HCT116 (cell line): ENCODE measurements at regions not wholly inside any gene's neighbourhood (a gene's known extent, or its start where the extent isn't known, plus 50 kb on each side); places are given as distances from the start of the nearest gene placed in this dataset.

Experiments used
- EZH2 ChIP-seq: fragments of 200-600 bp; sonication (generic); IDR thresholded peaks from 2 replicates; pipeline ENCODE4 v1.6.1; 2017; ENCODE audit warnings: antibody characterized with exemption, mixed run types
- EZH2phosphoT487 ChIP-seq: fragments of 200-600 bp; IDR thresholded peaks from 2 replicates; pipeline ENCODE4 v1.6.1; 2018; ENCODE audit warnings: antibody characterized with exemption, borderline replicate concordance
- YY1 ChIP-seq: IDR thresholded peaks from 2 replicates; pipeline ENCODE4 v1.6.1; 2011; ENCODE audit warnings: low read length, low read depth, moderate library complexity, mild to moderate bottlenecking; ENCODE audit not compliant: insufficient replicate concordance; ENCODE audit errors: extremely low read depth
- TF ChIP-seq, protein P1 (sequence below), 3 experiments: fragments of 200-600 bp in 1 of 3; sonication (generic) in 1 of 3; IDR thresholded peaks in 2 of 3; conservative IDR thresholded peaks in 1 of 3; 2 replicates each; pipeline ENCODE4 v1.5.1; 2012 to 2017; ENCODE audit warnings: low read depth in 2 of 3, low read length in 2 of 3, antibody characterized with exemption in 1 of 3, borderline replicate concordance in 1 of 3, control low read depth in 1 of 3, mild to moderate bottlenecking in 1 of 3, mixed read lengths in 1 of 3, mixed run types in 1 of 3, moderate library complexity in 1 of 3; ENCODE audit not compliant: insufficient read depth in 1 of 3
- TF ChIP-seq, protein P2 (sequence below): IDR thresholded peaks from 2 replicates; pipeline ENCODE4 v1.6.1; 2012; ENCODE audit warnings: low read depth

DNA sequence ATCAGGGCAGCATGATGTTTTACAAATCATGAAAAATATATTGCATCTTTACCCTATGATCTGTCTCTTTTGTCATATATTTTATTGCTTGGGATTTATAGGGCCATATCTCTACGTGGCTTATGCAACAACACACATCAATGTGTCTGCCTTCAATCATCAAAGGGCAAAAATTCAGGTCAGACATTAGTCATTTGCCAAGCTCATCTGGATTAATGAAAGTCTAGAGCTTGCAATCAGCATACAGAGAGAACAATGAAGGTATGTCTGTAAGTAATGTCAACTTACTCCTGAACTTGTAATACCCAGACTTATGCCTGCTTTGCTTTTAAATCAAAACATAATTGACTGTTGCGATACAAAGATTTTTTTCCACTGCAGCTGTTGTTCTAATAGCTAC lies 282.7 kb downstream of the HAO1 start:
- TF ChIP-seq YY1 (no peak), EZH2 (no peak), EZH2phosphoT487 (no peak)
- TF ChIP-seq, protein P1, sequence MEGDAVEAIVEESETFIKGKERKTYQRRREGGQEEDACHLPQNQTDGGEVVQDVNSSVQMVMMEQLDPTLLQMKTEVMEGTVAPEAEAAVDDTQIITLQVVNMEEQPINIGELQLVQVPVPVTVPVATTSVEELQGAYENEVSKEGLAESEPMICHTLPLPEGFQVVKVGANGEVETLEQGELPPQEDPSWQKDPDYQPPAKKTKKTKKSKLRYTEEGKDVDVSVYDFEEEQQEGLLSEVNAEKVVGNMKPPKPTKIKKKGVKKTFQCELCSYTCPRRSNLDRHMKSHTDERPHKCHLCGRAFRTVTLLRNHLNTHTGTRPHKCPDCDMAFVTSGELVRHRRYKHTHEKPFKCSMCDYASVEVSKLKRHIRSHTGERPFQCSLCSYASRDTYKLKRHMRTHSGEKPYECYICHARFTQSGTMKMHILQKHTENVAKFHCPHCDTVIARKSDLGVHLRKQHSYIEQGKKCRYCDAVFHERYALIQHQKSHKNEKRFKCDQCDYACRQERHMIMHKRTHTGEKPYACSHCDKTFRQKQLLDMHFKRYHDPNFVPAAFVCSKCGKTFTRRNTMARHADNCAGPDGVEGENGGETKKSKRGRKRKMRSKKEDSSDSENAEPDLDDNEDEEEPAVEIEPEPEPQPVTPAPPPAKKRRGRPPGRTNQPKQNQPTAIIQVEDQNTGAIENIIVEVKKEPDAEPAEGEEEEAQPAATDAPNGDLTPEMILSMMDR (IDR thresholded peaks at IDR 0.05 in 2 of 3, conservative IDR thresholded peaks at IDR 0.05 in 1 of 3; ENCODE audit: borderline replicate concordance in 1 of 3, insufficient read depth in 1 of 3, low read depth in 2 of 3, low read length in 2 of 3) = no peak
- TF ChIP-seq, protein P2, sequence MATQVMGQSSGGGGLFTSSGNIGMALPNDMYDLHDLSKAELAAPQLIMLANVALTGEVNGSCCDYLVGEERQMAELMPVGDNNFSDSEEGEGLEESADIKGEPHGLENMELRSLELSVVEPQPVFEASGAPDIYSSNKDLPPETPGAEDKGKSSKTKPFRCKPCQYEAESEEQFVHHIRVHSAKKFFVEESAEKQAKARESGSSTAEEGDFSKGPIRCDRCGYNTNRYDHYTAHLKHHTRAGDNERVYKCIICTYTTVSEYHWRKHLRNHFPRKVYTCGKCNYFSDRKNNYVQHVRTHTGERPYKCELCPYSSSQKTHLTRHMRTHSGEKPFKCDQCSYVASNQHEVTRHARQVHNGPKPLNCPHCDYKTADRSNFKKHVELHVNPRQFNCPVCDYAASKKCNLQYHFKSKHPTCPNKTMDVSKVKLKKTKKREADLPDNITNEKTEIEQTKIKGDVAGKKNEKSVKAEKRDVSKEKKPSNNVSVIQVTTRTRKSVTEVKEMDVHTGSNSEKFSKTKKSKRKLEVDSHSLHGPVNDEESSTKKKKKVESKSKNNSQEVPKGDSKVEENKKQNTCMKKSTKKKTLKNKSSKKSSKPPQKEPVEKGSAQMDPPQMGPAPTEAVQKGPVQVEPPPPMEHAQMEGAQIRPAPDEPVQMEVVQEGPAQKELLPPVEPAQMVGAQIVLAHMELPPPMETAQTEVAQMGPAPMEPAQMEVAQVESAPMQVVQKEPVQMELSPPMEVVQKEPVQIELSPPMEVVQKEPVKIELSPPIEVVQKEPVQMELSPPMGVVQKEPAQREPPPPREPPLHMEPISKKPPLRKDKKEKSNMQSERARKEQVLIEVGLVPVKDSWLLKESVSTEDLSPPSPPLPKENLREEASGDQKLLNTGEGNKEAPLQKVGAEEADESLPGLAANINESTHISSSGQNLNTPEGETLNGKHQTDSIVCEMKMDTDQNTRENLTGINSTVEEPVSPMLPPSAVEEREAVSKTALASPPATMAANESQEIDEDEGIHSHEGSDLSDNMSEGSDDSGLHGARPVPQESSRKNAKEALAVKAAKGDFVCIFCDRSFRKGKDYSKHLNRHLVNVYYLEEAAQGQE = no peak
